ENCODE measurements at regions not wholly inside any gene's neighbourhood (a gene's known extent, or its start where the extent isn't known, plus 50 kb on each side); places are given as distances from the start of the nearest gene placed in this dataset.
"Not testable (repeated sequence)": the region's sequence is repeated elsewhere in the genome, so short reads cannot be mapped to it uniquely, and the experiment has no call there.

DNA sequence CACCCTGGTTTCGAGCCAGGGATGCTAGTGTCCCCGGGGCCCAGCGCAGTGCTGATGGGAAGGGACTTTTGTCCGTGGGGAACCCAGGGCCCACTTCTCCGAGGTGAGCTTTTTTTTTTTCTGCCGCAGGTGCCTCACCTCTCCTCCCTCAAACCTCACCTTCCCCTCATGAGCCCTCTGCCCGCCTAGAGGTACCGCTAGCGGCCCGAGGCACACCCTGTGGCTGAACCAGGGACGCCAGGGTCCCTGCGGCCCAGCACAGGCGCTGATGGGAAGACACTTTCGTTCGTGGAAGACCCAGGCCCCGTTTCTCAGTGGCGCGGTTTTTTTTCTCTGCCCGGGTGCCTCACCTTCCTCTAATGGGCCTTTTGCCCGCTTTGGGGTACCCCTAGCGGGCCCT lies 1570.7 kb downstream of the TSPY10 start:
- TF ChIP-seq CTCF, POLR2A (IDR thresholded peaks at IDR 0.05): not testable (repeated sequence)

Measured in adrenal gland (tissue), 5 donors.